GM06990 (cell line): ENCODE measurements at regions not wholly inside any gene's neighbourhood (a gene's known extent, or its start where the extent isn't known, plus 50 kb on each side); places are given as distances from the start of the nearest gene placed in this dataset.

Experiments used
- DNase-seq: peaks from one replicate; pipeline ENCODE4 v3.0.0-alpha.2; 2011; ENCODE audit not compliant: insufficient read length; ENCODE audit errors: extremely low read depth
- H3K27me3 ChIP-seq: replicated peaks from 2 replicates; pipeline ENCODE4 v1.6.0; 2011; ENCODE audit warnings: low read length; ENCODE audit not compliant: control insufficient read depth, insufficient read depth
- H3K36me3 ChIP-seq: 2 replicates; pipeline ENCODE4 v1.5.1; 2011; ENCODE audit warnings: low read length; ENCODE audit not compliant: control insufficient read depth, insufficient read depth
- H3K4me3 ChIP-seq: replicated peaks from 2 replicates; pipeline ENCODE4 v1.5.1; 2011; ENCODE audit warnings: low read depth, mild to moderate bottlenecking, control low read depth, low read length
- TF ChIP-seq, protein P1 (sequence below): IDR thresholded peaks from 2 replicates; pipeline ENCODE4 v1.5.1; 2011; ENCODE audit warnings: low read length, control low read depth, mild to moderate bottlenecking, inconsistent platforms; ENCODE audit not compliant: insufficient read depth, poor library complexity, severe bottlenecking

GRCh38 chr15:98063871-98064270 is 103.4 kb downstream of the ARRDC4 start:
- TF ChIP-seq, protein P1, sequence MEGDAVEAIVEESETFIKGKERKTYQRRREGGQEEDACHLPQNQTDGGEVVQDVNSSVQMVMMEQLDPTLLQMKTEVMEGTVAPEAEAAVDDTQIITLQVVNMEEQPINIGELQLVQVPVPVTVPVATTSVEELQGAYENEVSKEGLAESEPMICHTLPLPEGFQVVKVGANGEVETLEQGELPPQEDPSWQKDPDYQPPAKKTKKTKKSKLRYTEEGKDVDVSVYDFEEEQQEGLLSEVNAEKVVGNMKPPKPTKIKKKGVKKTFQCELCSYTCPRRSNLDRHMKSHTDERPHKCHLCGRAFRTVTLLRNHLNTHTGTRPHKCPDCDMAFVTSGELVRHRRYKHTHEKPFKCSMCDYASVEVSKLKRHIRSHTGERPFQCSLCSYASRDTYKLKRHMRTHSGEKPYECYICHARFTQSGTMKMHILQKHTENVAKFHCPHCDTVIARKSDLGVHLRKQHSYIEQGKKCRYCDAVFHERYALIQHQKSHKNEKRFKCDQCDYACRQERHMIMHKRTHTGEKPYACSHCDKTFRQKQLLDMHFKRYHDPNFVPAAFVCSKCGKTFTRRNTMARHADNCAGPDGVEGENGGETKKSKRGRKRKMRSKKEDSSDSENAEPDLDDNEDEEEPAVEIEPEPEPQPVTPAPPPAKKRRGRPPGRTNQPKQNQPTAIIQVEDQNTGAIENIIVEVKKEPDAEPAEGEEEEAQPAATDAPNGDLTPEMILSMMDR = no peak
- Histone ChIP-seq H3K27me3 (no peaks in the 10 kb centered on the region), H3K4me3 (no peak overlapping the region), H3K36me3 (no peaks in the 10 kb centered on the region)
- DNase-seq = no peak

GRCh38 chr15:98067339-98067738 is 106.8 kb downstream of the ARRDC4 start:
- Histone ChIP-seq H3K4me3 (no peak overlapping the region), H3K36me3 (no peaks in the 10 kb centered on the region), H3K27me3 (no peaks in the 10 kb centered on the region)
- DNase-seq = no peak
- TF ChIP-seq, protein P1 = no peak

- Histone ChIP-seq H3K36me3 (no peaks in the 10 kb centered on the region), H3K4me3 (no peak overlapping the region), H3K27me3 (no peaks in the 10 kb centered on the region)
- no peak for DNase-seq
- TF ChIP-seq, protein P1 = no peak
Measured at GRCh38 chr15:98069256-98069655, 108.8 kb downstream of the ARRDC4 start.

- TF ChIP-seq, protein P1 = no peak
- no peaks in the 10 kb centered on the region for H3K27me3 ChIP-seq
- no peaks in the 10 kb centered on the region for H3K36me3 ChIP-seq
- no peak for DNase-seq
- no peak overlapping the region for H3K4me3 ChIP-seq
Measured at GRCh38 chr15:98070137-98070536, 109.6 kb downstream of the ARRDC4 start.

DNA sequence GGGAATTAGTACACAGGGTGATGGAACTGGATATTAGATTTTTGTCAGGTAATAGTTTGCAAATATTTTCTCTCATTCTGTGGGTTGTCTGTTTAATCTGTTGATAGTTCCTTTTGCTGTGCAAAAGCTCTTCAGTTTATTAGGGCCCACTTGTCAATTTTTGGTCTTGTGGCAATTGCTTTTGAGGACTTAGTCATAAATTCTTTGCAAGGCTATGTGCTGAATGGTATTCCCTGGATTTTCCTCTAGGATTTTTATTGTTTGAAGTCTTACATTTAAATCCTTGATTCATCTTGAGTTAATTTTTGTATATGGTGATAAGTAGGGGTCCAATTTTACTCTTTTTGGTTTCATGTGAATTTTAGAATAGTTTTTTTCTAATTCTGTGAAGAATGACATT is 111.3 kb downstream of the ARRDC4 start:
- no peak for DNase-seq
- no peaks in the 10 kb centered on the region for H3K27me3 ChIP-seq
- no peak overlapping the region for H3K4me3 ChIP-seq
- TF ChIP-seq, protein P1 = no peak
- no peaks in the 10 kb centered on the region for H3K36me3 ChIP-seq

- DNase-seq = no peak
- Histone ChIP-seq H3K4me3 (no peak overlapping the region), H3K27me3 (no peaks in the 10 kb centered on the region), H3K36me3 (no peaks in the 10 kb centered on the region)
- TF ChIP-seq, protein P1 = no peak
Measured at GRCh38 chr15:98075441-98075840, 114.9 kb downstream of the ARRDC4 start.
